HTR-8/SVneo (cell line): ENCODE measurements at regions not wholly inside any gene's neighbourhood (a gene's known extent, or its start where the extent isn't known, plus 50 kb on each side); places are given as distances from the start of the nearest gene placed in this dataset.

ENCODE experiments used
- DNase-seq: peaks from one replicate; pipeline ENCODE4 v3.0.0; 2011; ENCODE audit warnings: low spot score, mixed read lengths; ENCODE audit not compliant: insufficient read length
- FAIRE-seq: peaks from 2 replicates; lab custom pipeline; 2011; peaks lifted over from hg19 to GRCh38; lab: Jason Lieb, UNC

GRCh38 chr15:62455441-62455921 lies 290.4 kb upstream of the C2CD4B start:
- FAIRE-seq = no peak

GRCh38 chr15:62456011-62456920 lies 291.2 kb upstream of the C2CD4B start:
- DNase-seq (no peak), FAIRE-seq (no peak)

More at GRCh38 chr15:62455441-62455921, 290.4 kb upstream of the C2CD4B start:
- no peak for DNase-seq

GRCh38 chr15:62457100-62457499 lies 292.0 kb upstream of the C2CD4B start:
- FAIRE-seq (no peak), DNase-seq (no peak)

DNA sequence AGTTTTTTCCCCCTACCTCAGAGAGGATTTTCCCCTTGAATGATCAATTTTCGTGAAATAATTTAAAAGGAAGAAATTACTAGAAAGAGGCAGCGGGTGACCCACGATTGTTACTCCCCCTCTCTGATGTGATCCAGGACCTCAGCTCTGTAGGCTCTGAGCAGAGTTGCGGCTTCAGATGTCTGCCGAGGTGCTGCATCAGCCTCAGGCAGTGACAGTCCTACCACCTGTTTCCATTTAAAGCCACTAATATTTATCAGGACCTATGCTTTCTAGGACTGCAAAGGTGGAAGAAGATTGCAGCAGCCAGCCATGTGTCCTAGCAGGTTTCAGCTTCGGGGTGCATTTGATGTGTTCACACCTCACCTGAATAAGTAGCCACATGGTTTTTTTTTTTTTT lies 294.8 kb upstream of the C2CD4B start:
- FAIRE-seq (no peak), DNase-seq (no peak)

GRCh38 chr15:62462268-62462667 lies 297.2 kb upstream of the C2CD4B start:
- no peak for FAIRE-seq

DNA sequence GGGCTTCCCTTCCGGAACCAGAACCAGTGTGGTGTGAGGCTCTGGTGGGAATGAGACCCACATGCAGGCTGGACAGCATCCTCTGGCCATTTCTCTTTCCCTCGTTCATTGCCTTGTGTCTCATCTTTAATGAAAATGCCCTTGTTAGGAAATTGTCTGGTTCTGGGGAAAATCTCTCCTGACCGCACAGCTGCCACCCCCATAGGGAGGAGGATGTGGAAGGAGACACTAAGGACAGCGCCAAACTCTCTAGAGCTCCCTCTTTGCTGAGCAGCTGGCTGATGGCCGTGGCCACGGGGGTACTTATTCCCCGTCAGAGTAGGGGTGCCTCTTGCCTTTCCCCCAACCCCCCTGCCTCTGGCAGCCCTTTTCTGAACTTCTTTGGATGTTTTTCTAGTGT lies 297.6 kb upstream of the C2CD4B start:
- DNase-seq (no peak), FAIRE-seq (no peak)

More at GRCh38 chr15:62462268-62462667, 297.2 kb upstream of the C2CD4B start:
- DNase-seq = no peak

DNA sequence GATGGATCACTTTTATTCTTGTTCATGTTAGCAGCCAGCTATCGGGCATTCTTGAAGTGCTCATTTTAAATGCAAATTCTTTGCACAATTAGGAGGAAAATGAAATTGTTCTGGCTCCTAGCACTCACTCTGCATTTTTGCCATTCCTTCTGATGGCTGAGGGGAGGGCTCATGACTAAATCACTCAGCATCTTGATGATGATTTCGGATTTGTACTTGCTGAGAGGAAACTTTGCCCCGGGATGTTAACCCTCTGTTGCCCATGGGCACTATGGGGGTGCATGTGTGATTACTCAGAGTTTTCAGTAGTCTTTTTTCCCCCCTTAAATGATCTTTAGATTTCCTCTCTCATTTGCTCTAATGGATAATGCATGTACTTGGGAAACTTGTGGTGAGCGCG lies 299.6 kb upstream of the C2CD4B start:
- DNase-seq (peak; percentile 65), FAIRE-seq (no peak)

GRCh38 chr15:62465173-62465572 lies 300.1 kb upstream of the C2CD4B start:
- FAIRE-seq = no peak
- DNase-seq = no peak

DNA sequence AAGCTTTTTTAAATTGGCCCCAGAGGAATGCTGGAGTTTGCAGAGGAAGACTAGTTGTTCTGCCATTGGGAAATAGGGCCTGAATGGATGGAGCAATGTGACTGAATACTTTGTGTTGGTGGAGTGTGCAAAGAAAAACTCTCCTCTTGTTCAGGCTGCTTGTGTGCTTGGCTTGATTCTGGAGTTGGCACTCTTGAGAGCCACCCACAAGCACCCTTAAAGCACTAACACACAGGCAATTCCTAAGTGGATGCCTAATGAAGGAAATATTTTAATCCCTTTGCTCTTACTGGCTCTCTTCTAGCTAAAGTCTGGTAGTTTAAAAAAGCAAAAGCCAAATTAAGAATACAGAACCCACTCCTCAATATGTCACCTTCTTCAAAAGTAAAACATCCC lies 304.4 kb upstream of the C2CD4B start:
- DNase-seq = no peak
- no peak for FAIRE-seq

- FAIRE-seq (peak; percentile 9), DNase-seq (no peak)
Measured at GRCh38 chr15:62469874-62470688, 305.0 kb upstream of the C2CD4B start.

GRCh38 chr15:62472616-62473299 lies 307.7 kb upstream of the C2CD4B start:
- DNase-seq (peak; percentile 50), FAIRE-seq (no peak)

GRCh38 chr15:62474021-62474770 lies 309.1 kb upstream of the C2CD4B start:
- DNase-seq (no peak), FAIRE-seq (no peak)

GRCh38 chr15:62474771-62475124 lies 309.7 kb upstream of the C2CD4B start:
- FAIRE-seq = no peak
- DNase-seq = no peak

DNA sequence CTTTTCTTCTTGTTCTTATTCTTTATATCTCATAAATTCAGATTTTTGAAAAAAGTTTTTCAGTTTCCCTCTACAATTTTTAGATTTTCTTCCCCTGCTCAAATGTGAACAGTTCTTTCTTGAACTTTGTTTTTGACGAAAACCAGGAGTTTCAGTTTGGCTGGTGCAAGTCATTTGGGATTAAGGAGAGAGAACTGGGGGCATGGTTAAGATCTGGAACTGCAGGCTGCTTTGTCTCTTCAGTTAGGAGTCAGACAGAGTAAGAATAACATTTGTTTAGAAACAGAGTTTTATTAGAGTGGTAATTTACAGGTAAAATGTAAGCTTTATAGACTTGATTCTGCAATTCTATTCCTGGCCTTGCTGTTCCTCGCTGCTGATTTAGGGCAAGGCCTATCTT lies 310.5 kb upstream of the C2CD4B start:
- no peak for FAIRE-seq

DNA sequence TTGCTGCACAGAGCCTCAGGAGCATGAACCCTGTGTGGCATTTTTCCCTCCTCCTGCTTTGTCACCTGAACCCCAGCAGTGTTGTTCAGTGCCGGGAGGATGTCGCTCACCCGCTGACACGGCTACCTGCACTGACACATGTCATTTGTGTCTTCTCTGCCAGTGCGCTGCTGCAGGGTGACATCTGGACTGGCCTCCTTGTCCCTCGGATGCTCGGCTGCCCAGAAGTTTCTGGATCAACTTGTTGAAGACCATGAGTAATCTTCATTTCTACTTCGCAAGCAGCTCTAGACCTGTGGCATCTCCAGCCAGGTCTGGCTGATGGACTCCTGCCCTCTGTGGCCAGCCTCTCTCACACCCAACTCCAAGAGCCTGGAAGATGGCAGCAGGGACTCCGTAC lies 311.1 kb upstream of the C2CD4B start:
- DNase-seq (no peak), FAIRE-seq (no peak)

More for the DNA sequence above, 310.5 kb upstream of the C2CD4B start:
- no peak for DNase-seq

DNA sequence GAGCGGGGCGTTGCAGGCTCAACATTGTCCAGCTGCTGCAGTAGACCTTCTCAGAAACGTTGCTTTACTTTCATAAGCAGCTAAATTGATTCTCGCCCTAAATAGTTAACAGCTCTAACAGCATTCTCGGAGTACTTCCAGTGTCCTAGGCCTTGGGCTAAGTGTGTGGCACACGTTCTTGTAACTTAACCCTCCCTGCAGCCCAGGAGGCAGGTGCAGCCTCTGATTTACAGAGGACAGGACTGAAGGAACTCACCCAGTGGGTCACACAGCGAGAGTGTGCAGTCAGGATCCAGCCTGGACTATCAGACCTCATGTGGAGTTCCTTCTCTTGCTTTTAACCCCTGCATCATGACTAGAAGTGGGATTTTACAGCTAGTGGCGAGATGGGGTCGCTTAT lies 312.8 kb upstream of the C2CD4B start:
- FAIRE-seq = no peak
- no peak for DNase-seq

DNA sequence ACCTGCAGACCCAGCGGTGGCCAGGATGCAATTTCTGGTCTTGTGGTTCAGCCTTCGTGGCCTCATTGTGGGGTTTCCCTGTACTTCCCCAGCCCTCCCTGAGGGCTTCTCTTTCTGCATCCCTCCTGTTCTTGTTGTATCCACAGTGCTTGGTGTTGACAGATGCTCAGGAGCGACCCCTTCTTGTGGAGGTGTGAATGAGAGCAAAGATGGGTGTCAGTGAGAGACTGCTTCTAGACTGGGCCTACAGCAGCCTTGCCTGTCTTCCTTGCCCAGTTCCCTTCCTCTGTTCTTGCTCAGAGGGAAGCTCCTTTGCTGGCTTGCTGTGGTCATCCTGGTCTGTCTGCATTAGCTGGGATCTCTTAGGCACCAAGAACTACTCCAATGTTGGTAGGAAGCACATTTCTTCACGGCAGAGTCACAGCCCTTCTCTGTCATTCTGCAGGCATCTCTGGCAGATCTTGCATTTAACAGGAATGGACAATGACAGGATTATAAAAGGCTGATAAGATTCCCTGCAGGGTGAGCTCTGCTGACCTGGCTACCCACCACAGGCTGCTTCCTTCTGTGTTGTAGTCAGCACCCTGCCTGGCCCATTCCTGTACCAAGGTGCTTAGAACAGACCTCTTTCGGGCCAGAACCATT lies 317.8 kb upstream of the C2CD4B start:
- FAIRE-seq = no peak
- DNase-seq = peak; percentile 50

DNA sequence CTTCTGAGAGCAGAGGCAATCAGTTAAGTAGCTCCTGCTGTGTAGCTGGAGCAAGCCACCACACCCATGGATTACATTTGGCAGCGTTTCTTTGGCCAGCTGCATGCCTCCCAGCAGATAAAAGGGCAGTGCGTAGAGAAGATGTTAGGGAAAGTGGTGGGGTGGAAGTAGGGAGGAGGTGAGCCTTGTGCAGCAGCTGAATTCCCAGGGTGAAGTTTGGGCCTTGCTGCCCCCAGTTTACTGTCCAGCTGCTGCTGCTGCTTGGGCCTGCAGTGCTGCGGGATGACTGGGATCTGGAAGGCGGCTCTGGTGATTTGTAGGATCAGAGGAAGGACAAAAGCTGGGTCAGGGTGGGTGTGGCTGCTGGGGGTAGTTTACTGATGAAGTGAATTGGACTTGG lies 318.7 kb upstream of the C2CD4B start:
- FAIRE-seq = no peak

GRCh38 chr15:62485170-62485720 lies 320.2 kb upstream of the C2CD4B start:
- no peak for DNase-seq
- no peak for FAIRE-seq

More for the DNA sequence above, 318.7 kb upstream of the C2CD4B start:
- no peak for DNase-seq
